ENCODE measurements at regions not wholly inside any gene's neighbourhood (a gene's known extent, or its start where the extent isn't known, plus 50 kb on each side); places are given as distances from the start of the nearest gene placed in this dataset.

DNA sequence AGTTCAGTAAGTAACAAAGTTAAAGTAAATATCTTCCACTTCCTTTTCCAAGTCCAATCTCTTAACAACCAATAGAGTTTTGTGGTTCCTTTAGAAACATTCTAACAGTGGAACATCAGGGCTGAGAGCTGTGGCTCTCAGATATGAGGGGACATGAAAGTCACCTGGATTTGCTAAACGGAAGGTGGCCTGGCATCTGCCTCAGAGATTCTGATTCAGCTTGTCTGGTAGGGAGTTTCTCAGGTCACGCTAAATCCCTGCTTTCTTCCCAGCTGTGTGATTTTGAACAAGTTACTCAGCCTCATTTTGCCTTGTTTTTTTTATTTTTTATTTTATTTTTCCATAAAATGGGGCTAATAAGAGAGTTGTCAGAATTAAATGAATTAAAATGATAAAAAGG lies 411.0 kb upstream of the CDH11 start:
- TF ChIP-seq, protein P1, sequence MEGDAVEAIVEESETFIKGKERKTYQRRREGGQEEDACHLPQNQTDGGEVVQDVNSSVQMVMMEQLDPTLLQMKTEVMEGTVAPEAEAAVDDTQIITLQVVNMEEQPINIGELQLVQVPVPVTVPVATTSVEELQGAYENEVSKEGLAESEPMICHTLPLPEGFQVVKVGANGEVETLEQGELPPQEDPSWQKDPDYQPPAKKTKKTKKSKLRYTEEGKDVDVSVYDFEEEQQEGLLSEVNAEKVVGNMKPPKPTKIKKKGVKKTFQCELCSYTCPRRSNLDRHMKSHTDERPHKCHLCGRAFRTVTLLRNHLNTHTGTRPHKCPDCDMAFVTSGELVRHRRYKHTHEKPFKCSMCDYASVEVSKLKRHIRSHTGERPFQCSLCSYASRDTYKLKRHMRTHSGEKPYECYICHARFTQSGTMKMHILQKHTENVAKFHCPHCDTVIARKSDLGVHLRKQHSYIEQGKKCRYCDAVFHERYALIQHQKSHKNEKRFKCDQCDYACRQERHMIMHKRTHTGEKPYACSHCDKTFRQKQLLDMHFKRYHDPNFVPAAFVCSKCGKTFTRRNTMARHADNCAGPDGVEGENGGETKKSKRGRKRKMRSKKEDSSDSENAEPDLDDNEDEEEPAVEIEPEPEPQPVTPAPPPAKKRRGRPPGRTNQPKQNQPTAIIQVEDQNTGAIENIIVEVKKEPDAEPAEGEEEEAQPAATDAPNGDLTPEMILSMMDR (IDR thresholded peaks at IDR 0.05): no peak

DNA sequence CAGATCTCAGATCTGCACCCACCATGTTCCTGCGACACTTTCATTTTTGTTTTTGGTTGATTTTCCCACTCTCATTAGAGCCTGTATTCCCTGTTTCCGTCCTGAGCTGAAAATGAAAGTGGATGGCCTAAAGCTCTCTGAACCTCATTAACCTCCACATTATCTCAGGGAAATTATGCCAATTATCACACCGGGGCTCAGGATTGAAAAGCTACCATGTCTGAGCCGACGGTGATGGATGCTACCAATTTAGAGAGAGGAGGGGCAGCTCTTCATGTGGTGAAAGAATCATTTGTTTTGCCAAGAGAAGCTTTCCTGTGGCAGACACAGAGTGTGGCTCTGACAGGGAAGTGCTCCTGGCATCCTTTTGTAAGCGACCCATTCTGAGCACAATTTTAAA lies 410.4 kb upstream of the CDH11 start:
- TF ChIP-seq, protein P1 (IDR thresholded peaks at IDR 0.05): no peak

DNA sequence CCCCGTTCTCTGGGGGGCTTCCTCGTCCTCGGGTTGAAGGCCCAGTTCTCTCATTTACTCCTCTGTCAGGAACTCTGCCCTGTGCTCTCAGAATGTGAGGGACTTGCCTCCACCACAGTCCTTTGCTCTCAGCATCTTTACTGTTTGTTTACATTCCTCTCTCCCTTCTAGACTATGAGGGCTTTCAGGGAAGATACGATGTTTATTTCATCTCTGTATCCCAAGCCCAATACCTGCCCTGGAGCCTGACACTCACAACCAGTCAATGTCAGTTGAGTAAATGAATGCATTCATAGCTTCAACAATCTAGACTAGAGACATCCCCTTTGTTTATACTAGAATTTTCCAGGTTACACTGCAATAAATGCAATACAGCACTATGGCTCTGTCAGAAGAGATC lies 409.6 kb upstream of the CDH11 start:
- TF ChIP-seq, protein P1 (IDR thresholded peaks at IDR 0.05): no peak

DNA sequence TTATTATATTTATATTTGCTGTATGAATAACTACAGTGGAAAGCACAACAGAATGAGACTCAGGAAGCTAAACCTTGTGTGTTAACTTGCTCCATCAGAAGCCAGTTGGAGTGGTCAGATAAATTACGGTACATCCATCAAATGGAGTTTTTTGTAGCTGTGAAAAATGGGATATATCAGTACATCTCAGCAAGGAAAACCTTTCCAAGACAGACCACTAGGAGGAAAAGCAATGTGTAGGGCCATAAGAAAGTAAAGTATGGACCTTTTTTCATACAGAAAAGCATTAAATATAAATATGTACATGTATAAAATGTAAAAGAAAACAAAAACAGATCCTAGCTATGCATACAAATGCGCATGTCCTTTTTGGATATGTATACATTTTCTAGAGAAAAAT lies 403.8 kb upstream of the CDH11 start:
- TF ChIP-seq, protein P1 (IDR thresholded peaks at IDR 0.05): no peak

DNA sequence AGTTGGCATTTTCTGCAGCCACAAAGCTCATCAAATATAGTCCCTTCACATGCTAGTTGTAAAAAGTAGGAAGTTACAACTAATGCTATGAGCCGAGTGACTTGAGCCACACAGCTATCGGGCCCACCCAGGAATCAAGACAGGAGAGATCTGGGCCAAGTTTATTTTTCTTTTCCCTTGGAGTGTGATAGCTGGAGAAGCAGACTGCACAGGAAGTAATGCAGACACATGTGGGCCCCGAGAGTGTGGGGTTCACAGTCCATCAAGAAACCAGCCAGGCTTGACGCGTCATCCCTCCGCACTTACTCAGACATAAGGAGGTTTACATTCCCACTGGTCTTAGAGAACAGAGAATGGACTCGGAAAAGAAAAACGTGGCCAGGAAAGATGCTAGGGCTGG lies 403.1 kb upstream of the CDH11 start:
- TF ChIP-seq, protein P1 (IDR thresholded peaks at IDR 0.05): no peak

DNA sequence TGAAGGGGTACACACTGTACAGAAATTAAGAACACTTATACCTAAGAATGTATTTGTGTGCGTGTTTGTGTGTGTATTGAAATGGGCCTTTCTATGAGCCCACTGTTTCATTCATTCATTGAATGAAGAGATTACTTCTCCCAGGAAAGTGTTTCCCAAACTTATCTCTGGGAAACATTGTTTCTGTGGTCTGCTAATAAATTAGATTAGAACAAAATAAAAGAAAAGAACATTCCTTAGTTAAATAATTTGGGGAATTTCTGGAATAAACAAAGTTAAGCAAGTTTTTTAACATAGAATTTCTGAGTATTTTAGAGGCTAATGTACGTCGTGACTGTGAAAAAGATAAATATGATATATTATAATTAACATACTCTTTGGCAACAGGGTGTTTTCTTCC lies 402.4 kb upstream of the CDH11 start:
- TF ChIP-seq, protein P1 (IDR thresholded peaks at IDR 0.05): no peak

DNA sequence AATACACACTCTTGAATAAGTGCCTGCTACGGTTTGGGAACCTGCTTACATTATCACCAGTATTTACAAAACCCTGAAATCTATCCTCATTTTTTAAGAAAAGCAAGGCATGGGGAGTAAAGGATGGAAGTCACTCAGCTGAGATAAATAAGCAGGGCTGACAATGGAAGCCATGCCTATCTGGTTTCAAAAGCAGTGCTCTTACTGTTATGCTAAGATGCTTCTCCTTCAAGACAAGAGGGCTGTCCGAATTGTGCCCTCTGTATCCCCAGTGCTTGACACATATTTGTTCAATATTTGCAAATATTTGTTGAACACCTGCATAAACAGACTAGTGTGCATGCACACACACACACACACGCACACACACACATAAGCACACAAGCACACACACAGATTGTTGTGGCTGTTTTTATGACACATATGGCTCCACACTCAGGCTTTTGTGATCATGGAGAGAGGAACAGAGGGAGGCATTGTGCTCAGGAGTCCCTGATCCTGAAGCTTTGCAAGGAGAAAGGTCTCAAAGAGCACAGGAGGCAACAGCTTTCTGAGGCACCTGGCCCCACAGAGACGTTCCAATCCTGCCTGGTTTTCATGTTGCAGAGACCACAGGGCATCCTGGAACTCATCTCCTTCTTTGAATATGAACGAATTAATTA lies 401.6 kb upstream of the CDH11 start:
- TF ChIP-seq, protein P1 (IDR thresholded peaks at IDR 0.05): no peak

DNA sequence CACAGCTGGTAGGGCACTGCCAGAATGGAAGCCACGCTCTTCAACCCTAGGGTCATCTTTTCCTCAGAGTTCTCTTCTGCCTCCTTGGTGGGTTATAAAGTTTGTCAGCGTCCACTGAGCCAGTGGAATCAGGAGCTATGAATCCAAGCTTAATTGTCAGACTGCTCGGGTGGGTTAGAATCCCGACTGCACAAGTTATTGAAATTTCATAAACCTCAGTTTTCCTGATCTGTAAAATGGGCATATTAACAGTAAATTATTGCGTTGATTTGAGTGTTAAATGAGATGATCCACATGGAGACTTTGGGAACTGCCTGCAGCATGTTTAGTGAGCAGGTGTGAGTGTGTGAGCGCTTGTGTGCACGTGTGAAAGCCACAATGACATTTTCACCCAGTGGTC lies 400.5 kb upstream of the CDH11 start:
- TF ChIP-seq, protein P1 (IDR thresholded peaks at IDR 0.05): no peak
